ENCODE measurements at regions not wholly inside any gene's neighbourhood (a gene's known extent, or its start where the extent isn't known, plus 50 kb on each side); places are given as distances from the start of the nearest gene placed in this dataset.
A peak's percentile ranks its signal among the peaks of the same experiment; 100 is the strongest.

- Histone ChIP-seq H3K4me3 (ENCODE audit: low read depth, low read length) (peak overlapping the region; percentile 34; the same call in 1 of the 2 replicates), H3K36me3 (ENCODE audit: control insufficient read depth, insufficient read depth, low read length) (no peaks in the 10 kb centered on the region), H3K9ac (ENCODE audit: low read depth, low read length) (peak overlapping the region; percentile 46; the same call in 1 of the 2 replicates), H3K9me3 (ENCODE audit: control insufficient read depth, insufficient read depth, low read length) (no peaks in the 10 kb centered on the region), H3K27me3 (ENCODE audit: control insufficient read depth, insufficient read depth, low read length) (no peaks in the 10 kb centered on the region), H3K4me1 (ENCODE audit: control insufficient read depth, insufficient read depth, low read length) (peaks cover 38% of the 10 kb centered on the region), H3K27ac (ENCODE audit: low read depth, low read length) (peak overlapping the region; percentile 94)
These were observed 506.7 kb upstream of the PCDH9 start for GRCh38 chr13:67736646-67737420.

- H3K27ac ChIP-seq (ENCODE audit: low read depth, low read length) = peak overlapping the region; percentile 46
- peaks cover 26% of the 10 kb centered on the region for H3K4me1 ChIP-seq (ENCODE audit: control insufficient read depth, insufficient read depth, low read length)
- no peaks in the 10 kb centered on the region for H3K9me3 ChIP-seq (ENCODE audit: control insufficient read depth, insufficient read depth, low read length)
- no peaks in the 10 kb centered on the region for H3K36me3 ChIP-seq (ENCODE audit: control insufficient read depth, insufficient read depth, low read length)
- no peak overlapping the region for H3K9ac ChIP-seq (ENCODE audit: low read depth, low read length)
- H3K4me3 ChIP-seq (ENCODE audit: low read depth, low read length) = no peak overlapping the region
- no peaks in the 10 kb centered on the region for H3K27me3 ChIP-seq (ENCODE audit: control insufficient read depth, insufficient read depth, low read length)
These were observed 505.5 kb upstream of the PCDH9 start for GRCh38 chr13:67735651-67736050.

DNA sequence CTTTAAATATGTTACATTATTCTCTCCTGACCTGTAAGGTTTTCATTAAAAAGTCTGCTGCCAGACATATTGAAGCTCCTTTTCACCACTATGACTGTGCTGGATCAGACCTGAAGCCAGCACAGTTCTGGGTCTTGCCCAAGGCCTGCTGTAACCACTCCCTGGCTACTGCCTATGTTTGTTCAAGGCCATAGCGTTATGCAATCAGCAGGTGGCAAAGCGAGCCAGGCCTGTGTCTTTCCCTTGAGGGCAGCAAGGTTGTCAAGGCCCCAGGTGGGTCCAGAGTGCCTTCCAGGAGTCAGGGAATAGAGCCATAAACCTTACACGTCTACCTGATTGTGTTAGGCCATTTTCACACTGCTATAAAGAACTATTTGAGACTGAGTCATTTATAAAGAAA lies 496.8 kb upstream of the PCDH9 start:
- Histone ChIP-seq H3K36me3 (ENCODE audit: control insufficient read depth, insufficient read depth, low read length) (no peaks in the 10 kb centered on the region), H3K9ac (ENCODE audit: low read depth, low read length) (no peak overlapping the region), H3K27me3 (ENCODE audit: control insufficient read depth, insufficient read depth, low read length) (no peaks in the 10 kb centered on the region), H3K9me3 (ENCODE audit: control insufficient read depth, insufficient read depth, low read length) (peaks cover 6% of the 10 kb centered on the region; the same call in 1 of the 2 replicates), H3K4me1 (ENCODE audit: control insufficient read depth, insufficient read depth, low read length) (no peaks in the 10 kb centered on the region), H3K27ac (ENCODE audit: low read depth, low read length) (no peak overlapping the region), H3K4me3 (ENCODE audit: low read depth, low read length) (no peak overlapping the region)

DNA sequence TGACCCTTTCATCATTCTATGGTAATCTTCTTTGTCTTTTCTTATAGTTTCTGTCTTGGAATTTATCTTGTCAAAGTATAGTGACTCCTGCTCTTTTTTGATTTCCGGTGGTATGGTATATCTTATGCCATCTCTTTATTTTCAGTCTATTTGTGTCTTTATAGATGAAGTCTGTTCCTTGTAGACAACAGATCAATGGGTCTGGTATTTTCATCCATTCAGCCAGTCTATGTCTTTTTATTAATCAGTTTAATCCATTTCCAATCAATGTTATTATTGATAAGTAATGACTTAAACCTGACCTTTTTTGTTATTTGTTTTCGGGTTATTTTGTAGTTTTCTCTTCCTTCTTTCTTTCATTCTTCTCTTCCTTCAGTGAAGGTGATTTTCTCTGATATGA lies 495.9 kb upstream of the PCDH9 start:
- Histone ChIP-seq H3K27ac (ENCODE audit: low read depth, low read length) (no peak overlapping the region), H3K27me3 (ENCODE audit: control insufficient read depth, insufficient read depth, low read length) (no peaks in the 10 kb centered on the region), H3K4me1 (ENCODE audit: control insufficient read depth, insufficient read depth, low read length) (no peaks in the 10 kb centered on the region), H3K9ac (ENCODE audit: low read depth, low read length) (no peak overlapping the region), H3K4me3 (ENCODE audit: low read depth, low read length) (no peak overlapping the region), H3K36me3 (ENCODE audit: control insufficient read depth, insufficient read depth, low read length) (no peaks in the 10 kb centered on the region), H3K9me3 (ENCODE audit: control insufficient read depth, insufficient read depth, low read length) (peaks cover 6% of the 10 kb centered on the region; the same call in 1 of the 2 replicates)

- Histone ChIP-seq H3K36me3 (ENCODE audit: control insufficient read depth, insufficient read depth, low read length) (no peaks in the 10 kb centered on the region), H3K27ac (ENCODE audit: low read depth, low read length) (no peak overlapping the region), H3K9ac (ENCODE audit: low read depth, low read length) (no peak overlapping the region), H3K4me3 (ENCODE audit: low read depth, low read length) (no peak overlapping the region), H3K9me3 (ENCODE audit: control insufficient read depth, insufficient read depth, low read length) (no peaks in the 10 kb centered on the region), H3K4me1 (ENCODE audit: control insufficient read depth, insufficient read depth, low read length) (no peaks in the 10 kb centered on the region), H3K27me3 (ENCODE audit: control insufficient read depth, insufficient read depth, low read length) (no peaks in the 10 kb centered on the region)
These were observed 483.4 kb upstream of the PCDH9 start for GRCh38 chr13:67713571-67713970.

GRCh38 chr13:67696775-67697174 lies 466.6 kb upstream of the PCDH9 start:
- no peaks in the 10 kb centered on the region for H3K9me3 ChIP-seq (ENCODE audit: control insufficient read depth, insufficient read depth, low read length)
- no peak overlapping the region for H3K9ac ChIP-seq (ENCODE audit: low read depth, low read length)
- H3K4me1 ChIP-seq (ENCODE audit: control insufficient read depth, insufficient read depth, low read length) = no peaks in the 10 kb centered on the region
- H3K27ac ChIP-seq (ENCODE audit: low read depth, low read length) = no peak overlapping the region
- no peaks in the 10 kb centered on the region for H3K36me3 ChIP-seq (ENCODE audit: control insufficient read depth, insufficient read depth, low read length)
- H3K27me3 ChIP-seq (ENCODE audit: control insufficient read depth, insufficient read depth, low read length) = no peaks in the 10 kb centered on the region
- H3K4me3 ChIP-seq (ENCODE audit: low read depth, low read length) = no peak overlapping the region

DNA sequence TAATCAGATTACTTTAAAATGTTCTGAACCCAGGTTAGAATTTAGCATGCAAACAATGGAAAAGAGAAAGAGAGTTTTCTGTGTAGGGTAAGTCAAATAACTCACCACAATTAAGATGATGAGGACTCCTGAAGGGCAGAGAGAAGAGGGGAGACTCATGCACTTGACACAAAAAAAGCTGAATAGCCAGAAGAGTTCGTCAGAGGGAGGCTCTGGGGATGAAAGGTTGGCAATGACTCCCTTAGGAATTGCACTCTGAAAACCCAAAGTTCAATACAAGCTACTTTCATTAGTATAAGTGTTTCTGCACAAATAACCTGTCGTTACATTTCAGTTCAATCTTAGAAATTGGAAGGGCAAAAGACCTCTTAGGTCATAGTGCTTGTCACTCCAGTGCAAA lies 434.4 kb upstream of the PCDH9 start:
- Histone ChIP-seq H3K9me3 (ENCODE audit: control insufficient read depth, insufficient read depth, low read length) (no peaks in the 10 kb centered on the region), H3K4me1 (ENCODE audit: control insufficient read depth, insufficient read depth, low read length) (no peaks in the 10 kb centered on the region), H3K9ac (ENCODE audit: low read depth, low read length) (no peak overlapping the region), H3K4me3 (ENCODE audit: low read depth, low read length) (no peak overlapping the region), H3K36me3 (ENCODE audit: control insufficient read depth, insufficient read depth, low read length) (no peaks in the 10 kb centered on the region), H3K27me3 (ENCODE audit: control insufficient read depth, insufficient read depth, low read length) (no peaks in the 10 kb centered on the region), H3K27ac (ENCODE audit: low read depth, low read length) (no peak overlapping the region)

DNA sequence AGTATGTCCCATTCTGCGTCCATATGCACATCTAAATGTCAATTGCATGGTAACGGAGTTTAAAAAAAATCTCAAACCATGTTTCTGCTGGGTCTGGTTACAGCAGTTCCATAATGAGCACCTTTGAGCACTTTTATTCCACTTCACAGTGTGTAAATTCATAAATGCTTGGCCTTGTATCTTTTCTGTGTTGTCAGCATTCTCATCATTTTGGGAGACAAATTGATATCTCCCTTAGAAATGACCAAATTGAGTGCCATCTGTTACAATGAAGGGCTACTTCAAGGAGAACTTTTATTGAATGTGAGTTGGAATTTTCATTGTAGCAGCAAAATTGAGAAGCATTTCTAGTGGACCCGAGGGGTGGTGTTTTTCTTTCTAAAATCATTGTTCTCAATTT lies 432.9 kb upstream of the PCDH9 start:
- H3K36me3 ChIP-seq (ENCODE audit: control insufficient read depth, insufficient read depth, low read length) = no peaks in the 10 kb centered on the region
- no peak overlapping the region for H3K4me3 ChIP-seq (ENCODE audit: low read depth, low read length)
- H3K27me3 ChIP-seq (ENCODE audit: control insufficient read depth, insufficient read depth, low read length) = no peaks in the 10 kb centered on the region
- H3K27ac ChIP-seq (ENCODE audit: low read depth, low read length) = no peak overlapping the region
- no peaks in the 10 kb centered on the region for H3K4me1 ChIP-seq (ENCODE audit: control insufficient read depth, insufficient read depth, low read length)
- H3K9ac ChIP-seq (ENCODE audit: low read depth, low read length) = no peak overlapping the region
- H3K9me3 ChIP-seq (ENCODE audit: control insufficient read depth, insufficient read depth, low read length) = no peaks in the 10 kb centered on the region

- Histone ChIP-seq H3K27me3 (ENCODE audit: control insufficient read depth, insufficient read depth, low read length) (no peaks in the 10 kb centered on the region), H3K36me3 (ENCODE audit: control insufficient read depth, insufficient read depth, low read length) (no peaks in the 10 kb centered on the region), H3K9ac (ENCODE audit: low read depth, low read length) (no peak overlapping the region), H3K9me3 (ENCODE audit: control insufficient read depth, insufficient read depth, low read length) (no peaks in the 10 kb centered on the region), H3K4me3 (ENCODE audit: low read depth, low read length) (no peak overlapping the region), H3K27ac (ENCODE audit: low read depth, low read length) (no peak overlapping the region), H3K4me1 (ENCODE audit: control insufficient read depth, insufficient read depth, low read length) (no peaks in the 10 kb centered on the region)
These were observed 422.8 kb upstream of the PCDH9 start for GRCh38 chr13:67652887-67653286.

GRCh38 chr13:67651908-67652465 lies 421.9 kb upstream of the PCDH9 start:
- H3K36me3 ChIP-seq (ENCODE audit: control insufficient read depth, insufficient read depth, low read length) = no peaks in the 10 kb centered on the region
- peaks cover 8% of the 10 kb centered on the region; the same call in 1 of the 2 replicates for H3K4me1 ChIP-seq (ENCODE audit: control insufficient read depth, insufficient read depth, low read length)
- H3K27ac ChIP-seq (ENCODE audit: low read depth, low read length) = no peak overlapping the region
- no peaks in the 10 kb centered on the region for H3K9me3 ChIP-seq (ENCODE audit: control insufficient read depth, insufficient read depth, low read length)
- no peak overlapping the region for H3K9ac ChIP-seq (ENCODE audit: low read depth, low read length)
- H3K4me3 ChIP-seq (ENCODE audit: low read depth, low read length) = no peak overlapping the region
- H3K27me3 ChIP-seq (ENCODE audit: control insufficient read depth, insufficient read depth, low read length) = no peaks in the 10 kb centered on the region

- no peak overlapping the region for H3K9ac ChIP-seq (ENCODE audit: low read depth, low read length)
- no peaks in the 10 kb centered on the region for H3K27me3 ChIP-seq (ENCODE audit: control insufficient read depth, insufficient read depth, low read length)
- H3K9me3 ChIP-seq (ENCODE audit: control insufficient read depth, insufficient read depth, low read length) = no peaks in the 10 kb centered on the region
- no peak overlapping the region for H3K27ac ChIP-seq (ENCODE audit: low read depth, low read length)
- no peaks in the 10 kb centered on the region for H3K36me3 ChIP-seq (ENCODE audit: control insufficient read depth, insufficient read depth, low read length)
- H3K4me3 ChIP-seq (ENCODE audit: low read depth, low read length) = no peak overlapping the region
- peaks cover 15% of the 10 kb centered on the region; the same call in 1 of the 2 replicates for H3K4me1 ChIP-seq (ENCODE audit: control insufficient read depth, insufficient read depth, low read length)
These were observed 420.3 kb upstream of the PCDH9 start for GRCh38 chr13:67650471-67650870.

All from HUES48 (cell line).